CD14-positive monocyte (primary cell): ENCODE measurements at regions not wholly inside any gene's neighbourhood (a gene's known extent, or its start where the extent isn't known, plus 50 kb on each side); places are given as distances from the start of the nearest gene placed in this dataset.

ENCODE experiments used
- DNase-seq, 3 donors: peaks; one replicate each; pipeline ENCODE4 v3.0.0-alpha.2; 2011 to 2022
- H2AFZ ChIP-seq: 2 replicates; pipeline ENCODE4 v1.6.0; 2012; ENCODE audit warnings: mild to moderate bottlenecking, low read depth, low read length, inconsistent platforms; ENCODE audit not compliant: insufficient read depth, poor library complexity, severe bottlenecking
- H3K27ac ChIP-seq, 2 donors: 1 replicate in 1 of 2; 2 replicates in 1 of 2; pipeline ENCODE4 v1.5.1; 2012 to 2013; ENCODE audit warnings: low read length in 2 of 2, control low read depth in 1 of 2, inconsistent platforms in 1 of 2, low read depth in 1 of 2, mild to moderate bottlenecking in 1 of 2
- H3K27me3 ChIP-seq, 2 donors: one replicate each; pipeline versions ENCODE4 v1.6.0 to v1.6.1; 2011 to 2013; ENCODE audit warnings: low read length in 2 of 2; ENCODE audit not compliant: control insufficient read depth in 2 of 2, insufficient read depth in 2 of 2
- H3K36me3 ChIP-seq, 2 donors: replicated peaks in 1 of 2; 1 replicate in 1 of 2; 2 replicates in 1 of 2; pipeline versions ENCODE4 v1.5.1 to v1.6.1; 2012 to 2013; ENCODE audit warnings: low read length in 2 of 2, control low read depth in 1 of 2, inconsistent platforms in 1 of 2, mild to moderate bottlenecking in 1 of 2; ENCODE audit not compliant: insufficient read depth in 2 of 2, control insufficient read depth in 1 of 2
- H3K4me1 ChIP-seq, 2 donors: 1 replicate in 1 of 2; 2 replicates in 1 of 2; pipeline versions ENCODE4 v1.5.1 to v1.6.1; 2012 to 2013; ENCODE audit warnings: low read length in 2 of 2, control low read depth in 1 of 2, inconsistent platforms in 1 of 2, mild to moderate bottlenecking in 1 of 2, moderate library complexity in 1 of 2; ENCODE audit not compliant: insufficient read depth in 2 of 2, control insufficient read depth in 1 of 2
- H3K4me2 ChIP-seq: replicated peaks from 2 replicates; pipeline ENCODE3; 2012; ENCODE audit warnings: low read length, moderate library complexity, mild to moderate bottlenecking; ENCODE audit not compliant: poor library complexity, severe bottlenecking; ENCODE audit errors: extremely low read depth
- H3K4me3 ChIP-seq, 3 experiments: fragments of 200-600 bp in 1 of 3; sonication (generic) in 1 of 3; replicated peaks in 1 of 3; 1 replicate in 2 of 3; 2 replicates in 1 of 3; pipeline ENCODE4 v1.5.1; 2011 to 2013; ENCODE audit warnings: low read length in 3 of 3, mild to moderate bottlenecking in 3 of 3, control low read depth in 2 of 3, low read depth in 2 of 3, inconsistent platforms in 1 of 3, moderate library complexity in 1 of 3
- H3K79me2 ChIP-seq: 2 replicates; pipeline ENCODE4 v1.6.0; 2012; ENCODE audit warnings: mild to moderate bottlenecking, control low read depth, inconsistent platforms, low read length, moderate library complexity; ENCODE audit not compliant: insufficient read depth
- H3K9ac ChIP-seq: 2 replicates; pipeline ENCODE4 v1.6.0; 2017; ENCODE audit warnings: low read length, mild to moderate bottlenecking; ENCODE audit not compliant: insufficient read depth, poor library complexity, severe bottlenecking
- H3K9me3 ChIP-seq, 2 donors: replicated peaks in 1 of 2; 1 replicate in 1 of 2; 2 replicates in 1 of 2; pipeline versions ENCODE4 v1.5.1 to v1.6.1; 2012 to 2013; ENCODE audit warnings: low read length in 2 of 2, control low read depth in 1 of 2; ENCODE audit not compliant: control insufficient read depth in 1 of 2, insufficient read depth in 1 of 2
- H4K20me1 ChIP-seq: 2 replicates; pipeline ENCODE4 v1.6.0; 2012; ENCODE audit warnings: mild to moderate bottlenecking, low read length, control low read depth, moderate library complexity; ENCODE audit not compliant: insufficient read depth
- H3K27ac Mint-ChIP-seq, 7 donors: one replicate each; pipeline ENCODE4 v1.8.0; 2020; ENCODE audit warnings: mild to moderate bottlenecking in 7 of 7, mixed read lengths in 7 of 7, moderate library complexity in 6 of 7, inconsistent platforms in 2 of 7
- H3K27me3 Mint-ChIP-seq, 3 donors: one replicate each; pipeline ENCODE4 v1.8.0; 2021 to 2022; ENCODE audit warnings: low read depth in 3 of 3, mild to moderate bottlenecking in 3 of 3, mixed read lengths in 3 of 3, moderate library complexity in 3 of 3, inconsistent platforms in 1 of 3
- H3K36me3 Mint-ChIP-seq, 2 donors: one replicate each; pipeline ENCODE4 v1.8.0; 2020; ENCODE audit warnings: mixed read lengths in 2 of 2, inconsistent platforms in 1 of 2, mild to moderate bottlenecking in 1 of 2
- H3K4me1 Mint-ChIP-seq: one replicate; pipeline ENCODE4 v1.8.0; 2020; ENCODE audit warnings: mild to moderate bottlenecking, mixed read lengths
- H3K4me3 Mint-ChIP-seq, 2 donors: one replicate each; pipeline ENCODE4 v1.8.0; 2020; ENCODE audit warnings: mild to moderate bottlenecking in 2 of 2, mixed read lengths in 2 of 2, moderate library complexity in 1 of 2
- H3K9me3 Mint-ChIP-seq, 7 donors: one replicate each; pipeline ENCODE4 v1.8.0; 2020 to 2022; ENCODE audit warnings: mixed read lengths in 7 of 7, mild to moderate bottlenecking in 6 of 7, moderate library complexity in 6 of 7, inconsistent platforms in 2 of 7
- WGBS: methylation state at CpG from one replicate; pipeline ENCODE4 v1.1.5; 2013; ENCODE audit warnings: missing lambda C conversion rate; ENCODE audit not compliant: insufficient coverage; 5-methylcytosine and 5-hydroxymethylcytosine counted together
- intact Hi-C, 2 donors: fragments of 100-400 bp; cut with micrococcal nuclease; formaldehyde crosslinking; loops; one replicate each; pipeline versions ENCODE4 v1.15.0 to v1.15.1; 2023
- TF ChIP-seq, protein P1 (sequence below): fragments of 200-600 bp; IDR thresholded peaks from one replicate; pipeline ENCODE4 v1.8.0; 2022; ENCODE audit warnings: antibody characterized with exemption, mild to moderate bottlenecking

DNA sequence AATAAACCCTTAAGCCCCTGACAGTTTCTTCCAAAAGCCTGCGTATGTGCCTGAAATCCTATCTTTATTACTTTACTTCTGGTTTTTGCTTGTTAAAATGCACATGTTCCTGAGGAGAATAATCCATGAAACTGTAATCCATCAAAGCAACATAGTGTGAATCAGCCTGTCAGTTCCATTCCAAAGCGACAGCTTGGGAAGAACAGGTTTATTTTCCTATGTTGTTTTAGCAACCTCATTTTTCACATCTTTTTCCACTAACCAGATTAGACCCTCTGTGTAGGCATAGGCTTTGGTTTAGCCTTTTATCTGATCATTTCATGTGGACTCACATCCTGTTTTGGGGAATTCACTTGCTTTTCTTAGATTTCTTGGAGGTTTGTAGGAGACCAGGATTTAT, 988.0 kb downstream of the SQOR start:
- Histone ChIP-seq H3K27me3 (no peaks in the 10 kb centered on the region), H4K20me1 (no peaks in the 10 kb centered on the region), H3K9ac (no peak overlapping the region), H3K4me1 (no peaks in the 10 kb centered on the region), H3K4me2 (no peak overlapping the region), H3K79me2 (no peaks in the 10 kb centered on the region), H2AFZ (no peak overlapping the region), H3K27ac (no peak overlapping the region), H3K9me3 (peaks cover 14 to 24% of the 10 kb centered on the region in 2 donors), H3K4me3 (no peak overlapping the region), H3K36me3 (no peaks in the 10 kb centered on the region)
- Mint-ChIP-seq H3K9me3 (peaks cover 0 to 18% (median 7%) of the 10 kb centered on the region in 7 donors), H3K27ac (no peak overlapping the region), H3K36me3 (no peaks in the 10 kb centered on the region), H3K4me1 (no peaks in the 10 kb centered on the region), H3K4me3 (no peak overlapping the region), H3K27me3 (no peaks in the 10 kb centered on the region)
- no peak for DNase-seq
- TF ChIP-seq, protein P1, sequence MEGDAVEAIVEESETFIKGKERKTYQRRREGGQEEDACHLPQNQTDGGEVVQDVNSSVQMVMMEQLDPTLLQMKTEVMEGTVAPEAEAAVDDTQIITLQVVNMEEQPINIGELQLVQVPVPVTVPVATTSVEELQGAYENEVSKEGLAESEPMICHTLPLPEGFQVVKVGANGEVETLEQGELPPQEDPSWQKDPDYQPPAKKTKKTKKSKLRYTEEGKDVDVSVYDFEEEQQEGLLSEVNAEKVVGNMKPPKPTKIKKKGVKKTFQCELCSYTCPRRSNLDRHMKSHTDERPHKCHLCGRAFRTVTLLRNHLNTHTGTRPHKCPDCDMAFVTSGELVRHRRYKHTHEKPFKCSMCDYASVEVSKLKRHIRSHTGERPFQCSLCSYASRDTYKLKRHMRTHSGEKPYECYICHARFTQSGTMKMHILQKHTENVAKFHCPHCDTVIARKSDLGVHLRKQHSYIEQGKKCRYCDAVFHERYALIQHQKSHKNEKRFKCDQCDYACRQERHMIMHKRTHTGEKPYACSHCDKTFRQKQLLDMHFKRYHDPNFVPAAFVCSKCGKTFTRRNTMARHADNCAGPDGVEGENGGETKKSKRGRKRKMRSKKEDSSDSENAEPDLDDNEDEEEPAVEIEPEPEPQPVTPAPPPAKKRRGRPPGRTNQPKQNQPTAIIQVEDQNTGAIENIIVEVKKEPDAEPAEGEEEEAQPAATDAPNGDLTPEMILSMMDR = no peak
- no CpG with 5 or more reads among the region's 2 CpGs for WGBS
- intact Hi-C loops = no loop called here

DNA sequence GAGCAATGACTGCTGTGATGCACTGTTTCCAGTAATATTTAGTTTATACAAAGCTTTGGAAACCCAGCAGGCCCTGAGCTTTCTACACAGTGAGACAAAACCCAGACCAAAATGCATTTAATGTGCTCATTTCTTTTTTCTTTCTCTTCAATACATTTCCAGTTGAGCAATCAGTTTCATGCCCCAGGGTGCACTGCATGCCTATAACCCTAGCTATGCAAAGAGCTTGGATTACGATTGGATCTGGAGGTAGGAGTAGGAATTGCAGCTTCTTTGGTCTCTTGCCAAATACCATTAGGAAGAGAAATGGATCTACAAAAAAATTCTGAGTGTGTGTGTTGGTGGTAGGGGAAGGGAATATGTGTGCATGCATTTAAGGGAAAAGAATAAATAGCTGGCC, 1001.4 kb downstream of the SQOR start:
- Histone ChIP-seq H3K4me2 (no peak overlapping the region), H3K79me2 (no peaks in the 10 kb centered on the region), H3K27ac (no peak overlapping the region), H3K9ac (no peak overlapping the region), H3K4me3 (no peak overlapping the region), H3K27me3 (no peaks in the 10 kb centered on the region), H3K9me3 (no peaks in the 10 kb centered on the region), H2AFZ (no peak overlapping the region), H3K4me1 (no peaks in the 10 kb centered on the region), H4K20me1 (no peaks in the 10 kb centered on the region), H3K36me3 (no peaks in the 10 kb centered on the region)
- H3K4me3 Mint-ChIP-seq = no peak overlapping the region
- peaks cover 0 to 2% (median 0%) of the 10 kb centered on the region in 3 donors for H3K27me3 Mint-ChIP-seq
- TF ChIP-seq, protein P1 = no peak
- no peak overlapping the region for H3K27ac Mint-ChIP-seq
- peaks cover 0 to 5% (median 0%) of the 10 kb centered on the region in 7 donors for H3K9me3 Mint-ChIP-seq
- intact Hi-C loops = no loop called here
- no peaks in the 10 kb centered on the region for H3K4me1 Mint-ChIP-seq
- no peaks in the 10 kb centered on the region for H3K36me3 Mint-ChIP-seq
- WGBS = 67% methylated on average over 1 of the region's 1 CpG
- DNase-seq = no peak
